Activated naive CD8-positive, alpha-beta T cell (primary cell): ENCODE measurements at regions not wholly inside any gene's neighbourhood (a gene's known extent, or its start where the extent isn't known, plus 50 kb on each side); places are given as distances from the start of the nearest gene placed in this dataset.
"Not testable (repeated sequence)": the region's sequence is repeated elsewhere in the genome, so short reads cannot be mapped to it uniquely, and the experiment has no call there.

Source experiments
- H3K27ac Mint-ChIP-seq: one replicate; pipeline ENCODE4 v1.8.0; 2021; ENCODE audit warnings: mixed read lengths
- H3K27me3 Mint-ChIP-seq: one replicate; pipeline ENCODE4 v1.8.0; 2021; ENCODE audit warnings: mixed read lengths
- H3K36me3 Mint-ChIP-seq: one replicate; pipeline ENCODE4 v1.8.0; 2021; ENCODE audit warnings: mixed read lengths
- H3K4me1 Mint-ChIP-seq: one replicate; pipeline ENCODE4 v1.8.0; 2021; ENCODE audit warnings: low read depth, mixed read lengths
- H3K4me3 Mint-ChIP-seq: one replicate; pipeline ENCODE4 v1.8.0; 2021; ENCODE audit warnings: mild to moderate bottlenecking, mixed read lengths
- H3K9me3 Mint-ChIP-seq: one replicate; pipeline ENCODE4 v1.8.0; 2021; ENCODE audit warnings: low read depth, mixed read lengths

GRCh38 chr2:18976168-18976961 lies 382.1 kb downstream of the OSR1 start:
- Mint-ChIP-seq H3K4me3 (no peak overlapping the region), H3K9me3 (peaks cover 3% of the 10 kb centered on the region), H3K4me1 (no peaks in the 10 kb centered on the region), H3K36me3 (peaks cover 6% of the 10 kb centered on the region), H3K27me3 (no peaks in the 10 kb centered on the region), H3K27ac (no peak overlapping the region)

- no peak overlapping the region for H3K27ac Mint-ChIP-seq
- H3K4me3 Mint-ChIP-seq: no peak overlapping the region
- no peaks in the 10 kb centered on the region for H3K27me3 Mint-ChIP-seq
- H3K4me1 Mint-ChIP-seq: no peaks in the 10 kb centered on the region
- peaks cover 6% of the 10 kb centered on the region for H3K36me3 Mint-ChIP-seq
- H3K9me3 Mint-ChIP-seq: peaks cover 3% of the 10 kb centered on the region
Observed at GRCh38 chr2:18975506-18976167, 382.8 kb downstream of the OSR1 start.

GRCh38 chr2:18971628-18972027 lies 382.3 kb upstream of the NT5C1B start:
- peaks cover 4% of the 10 kb centered on the region for H3K36me3 Mint-ChIP-seq
- no peaks in the 10 kb centered on the region for H3K4me1 Mint-ChIP-seq
- no peaks in the 10 kb centered on the region for H3K9me3 Mint-ChIP-seq
- H3K27ac Mint-ChIP-seq: no peak overlapping the region
- H3K27me3 Mint-ChIP-seq: no peaks in the 10 kb centered on the region
- no peak overlapping the region for H3K4me3 Mint-ChIP-seq

GRCh38 chr2:18971069-18971378 lies 381.7 kb upstream of the NT5C1B start:
- Mint-ChIP-seq H3K4me1 (no peaks in the 10 kb centered on the region), H3K4me3 (no peak overlapping the region), H3K27me3 (no peaks in the 10 kb centered on the region), H3K27ac (no peak overlapping the region), H3K36me3 (peaks cover 4% of the 10 kb centered on the region), H3K9me3 (no peaks in the 10 kb centered on the region)

GRCh38 chr2:18966131-18966530 lies 376.8 kb upstream of the NT5C1B start:
- no peaks in the 10 kb centered on the region for H3K4me1 Mint-ChIP-seq
- H3K9me3 Mint-ChIP-seq: no peaks in the 10 kb centered on the region
- H3K4me3 Mint-ChIP-seq: no peak overlapping the region
- H3K36me3 Mint-ChIP-seq: peaks cover 9% of the 10 kb centered on the region
- H3K27me3 Mint-ChIP-seq: no peaks in the 10 kb centered on the region
- H3K27ac Mint-ChIP-seq: no peak overlapping the region

- H3K4me3 Mint-ChIP-seq, H3K36me3 Mint-ChIP-seq, H3K9me3 Mint-ChIP-seq, H3K27me3 Mint-ChIP-seq, H3K4me1 Mint-ChIP-seq, H3K27ac Mint-ChIP-seq: not testable (repeated sequence)
Observed at GRCh38 chr2:18963739-18964256, 374.4 kb upstream of the NT5C1B start.

DNA sequence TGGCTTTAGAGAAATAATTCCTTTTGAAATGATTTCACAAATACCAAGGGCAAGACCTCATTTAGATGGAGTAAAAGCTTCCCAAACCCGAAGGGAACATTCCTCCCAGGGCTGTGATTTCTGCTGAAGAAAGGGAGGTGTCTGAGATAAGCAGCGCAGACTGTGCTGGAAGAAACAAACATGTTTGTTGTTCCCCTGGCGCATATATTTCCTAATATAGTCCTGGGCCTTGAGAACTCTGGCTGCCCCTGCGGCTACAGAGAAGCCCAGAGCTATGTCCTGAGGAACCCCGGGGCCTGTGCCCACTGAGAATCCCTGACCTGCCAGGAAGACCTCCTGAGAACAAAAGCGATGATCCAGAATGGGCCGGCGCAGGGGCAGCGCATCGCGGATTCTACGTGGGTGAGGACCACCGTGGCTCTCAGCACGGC lies 372.6 kb upstream of the NT5C1B start:
- no peaks in the 10 kb centered on the region for H3K9me3 Mint-ChIP-seq
- no peaks in the 10 kb centered on the region for H3K27me3 Mint-ChIP-seq
- H3K4me3 Mint-ChIP-seq: no peak overlapping the region
- H3K36me3 Mint-ChIP-seq: peaks cover 10% of the 10 kb centered on the region
- no peaks in the 10 kb centered on the region for H3K4me1 Mint-ChIP-seq
- no peak overlapping the region for H3K27ac Mint-ChIP-seq

DNA sequence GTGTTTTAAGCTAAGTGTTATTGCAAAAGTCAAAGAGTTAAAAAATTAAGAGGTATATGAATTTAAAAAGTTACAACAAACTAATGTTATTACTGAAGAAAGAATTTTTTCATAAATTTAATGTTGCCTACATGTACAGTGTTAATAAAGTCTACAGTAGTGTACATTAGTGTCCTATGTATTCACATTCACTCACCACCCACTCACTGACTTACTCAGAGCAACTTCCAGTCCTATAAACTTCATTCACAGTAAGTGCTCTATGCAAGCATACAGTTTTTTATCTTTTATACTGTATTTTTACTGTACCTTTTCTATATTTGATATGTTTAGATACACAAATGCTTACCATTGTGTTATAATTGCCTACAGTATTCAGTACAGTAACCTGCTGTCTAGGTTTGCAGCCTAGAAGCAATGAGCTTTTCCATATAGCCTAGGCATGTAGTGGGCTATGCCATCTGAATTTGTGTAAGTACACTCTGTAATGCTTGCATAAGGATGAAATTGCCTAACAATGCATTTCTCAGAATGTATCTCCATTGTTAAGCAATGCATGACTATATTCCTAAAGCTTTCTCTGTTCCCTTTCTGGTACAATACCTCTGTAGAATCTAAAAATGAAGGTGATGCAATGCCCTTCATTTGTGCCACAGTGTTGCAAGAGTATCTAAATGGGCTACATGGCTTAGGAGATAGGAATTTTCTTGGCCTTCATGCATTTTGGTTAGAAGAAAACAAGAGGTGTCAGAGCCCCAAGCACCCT lies 370.8 kb upstream of the NT5C1B start:
- Mint-ChIP-seq H3K4me3 (no peak overlapping the region), H3K36me3 (peaks cover 13% of the 10 kb centered on the region), H3K4me1 (no peaks in the 10 kb centered on the region), H3K27ac (no peak overlapping the region), H3K27me3 (no peaks in the 10 kb centered on the region), H3K9me3 (no peaks in the 10 kb centered on the region)

DNA sequence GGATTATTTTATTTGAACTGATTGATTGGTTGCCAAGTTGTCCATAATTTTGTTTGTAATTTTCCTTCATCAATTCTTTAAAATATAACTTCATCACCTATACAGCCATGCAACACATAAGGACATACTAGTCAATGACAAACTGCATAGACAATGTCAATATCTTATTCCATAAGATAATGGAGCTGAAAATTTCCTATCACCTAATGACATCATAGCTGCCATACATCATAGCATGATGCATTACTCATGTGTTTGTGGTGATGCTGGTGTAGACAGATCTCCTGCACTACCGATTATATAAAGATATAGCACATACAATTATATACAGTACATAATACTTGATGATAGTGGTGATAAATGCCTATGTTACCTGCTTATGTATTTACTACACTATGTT lies 369.8 kb upstream of the NT5C1B start:
- no peak overlapping the region for H3K4me3 Mint-ChIP-seq
- peaks cover 19% of the 10 kb centered on the region for H3K36me3 Mint-ChIP-seq
- no peaks in the 10 kb centered on the region for H3K4me1 Mint-ChIP-seq
- no peak overlapping the region for H3K27ac Mint-ChIP-seq
- H3K9me3 Mint-ChIP-seq: no peaks in the 10 kb centered on the region
- no peaks in the 10 kb centered on the region for H3K27me3 Mint-ChIP-seq

- Mint-ChIP-seq H3K27ac (no peak overlapping the region), H3K4me3 (no peak overlapping the region), H3K27me3 (no peaks in the 10 kb centered on the region), H3K9me3 (no peaks in the 10 kb centered on the region), H3K36me3 (peaks cover 19% of the 10 kb centered on the region), H3K4me1 (no peaks in the 10 kb centered on the region)
Observed at GRCh38 chr2:18957909-18958308, 368.5 kb upstream of the NT5C1B start.

GRCh38 chr2:18950361-18950851 lies 361.0 kb upstream of the NT5C1B start:
- no peaks in the 10 kb centered on the region for H3K4me1 Mint-ChIP-seq
- H3K4me3 Mint-ChIP-seq: no peak overlapping the region
- H3K9me3 Mint-ChIP-seq: no peaks in the 10 kb centered on the region
- H3K27ac Mint-ChIP-seq: no peak overlapping the region
- H3K36me3 Mint-ChIP-seq: peaks cover 15% of the 10 kb centered on the region
- H3K27me3 Mint-ChIP-seq: no peaks in the 10 kb centered on the region

GRCh38 chr2:18949871-18950270 lies 360.5 kb upstream of the NT5C1B start:
- H3K9me3 Mint-ChIP-seq: no peaks in the 10 kb centered on the region
- no peak overlapping the region for H3K27ac Mint-ChIP-seq
- H3K4me3 Mint-ChIP-seq: no peak overlapping the region
- peaks cover 10% of the 10 kb centered on the region for H3K36me3 Mint-ChIP-seq
- no peaks in the 10 kb centered on the region for H3K27me3 Mint-ChIP-seq
- no peaks in the 10 kb centered on the region for H3K4me1 Mint-ChIP-seq

GRCh38 chr2:18940184-18940583 lies 350.8 kb upstream of the NT5C1B start:
- H3K27ac Mint-ChIP-seq: no peak overlapping the region
- H3K9me3 Mint-ChIP-seq: no peaks in the 10 kb centered on the region
- no peaks in the 10 kb centered on the region for H3K27me3 Mint-ChIP-seq
- no peak overlapping the region for H3K4me3 Mint-ChIP-seq
- peaks cover 2% of the 10 kb centered on the region for H3K36me3 Mint-ChIP-seq
- H3K4me1 Mint-ChIP-seq: no peaks in the 10 kb centered on the region

GRCh38 chr2:18939740-18940139 lies 350.4 kb upstream of the NT5C1B start:
- H3K9me3 Mint-ChIP-seq, H3K27me3 Mint-ChIP-seq, H3K4me3 Mint-ChIP-seq, H3K4me1 Mint-ChIP-seq, H3K27ac Mint-ChIP-seq, H3K36me3 Mint-ChIP-seq: not testable (repeated sequence)

DNA sequence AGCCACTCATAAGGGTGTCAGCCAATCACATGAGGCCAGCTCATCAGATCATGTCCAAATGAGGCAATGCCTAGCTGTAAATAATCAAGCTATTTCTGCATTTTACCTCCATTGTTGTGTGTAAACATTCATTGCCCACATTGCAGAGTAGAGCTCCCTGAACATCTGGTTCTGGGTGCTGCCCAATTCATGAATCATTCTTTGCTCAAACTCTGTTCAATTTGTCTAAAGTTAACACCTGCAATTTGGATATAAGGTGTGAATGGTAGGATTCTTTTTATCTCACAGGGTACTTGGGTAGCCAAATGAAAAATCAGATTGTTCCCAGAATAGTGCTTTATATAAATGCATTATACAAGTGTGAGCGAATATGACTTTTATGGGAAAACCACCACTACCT lies 345.5 kb upstream of the NT5C1B start:
- H3K4me1 Mint-ChIP-seq: no peaks in the 10 kb centered on the region
- H3K36me3 Mint-ChIP-seq: peaks cover 5% of the 10 kb centered on the region
- no peak overlapping the region for H3K4me3 Mint-ChIP-seq
- H3K27me3 Mint-ChIP-seq: no peaks in the 10 kb centered on the region
- no peaks in the 10 kb centered on the region for H3K9me3 Mint-ChIP-seq
- no peak overlapping the region for H3K27ac Mint-ChIP-seq
